CD4-positive, alpha-beta T cell treated with Interleukin-12 subunit alpha and Interleukin-12 subunit beta, for 1 hour (primary cell): ENCODE measurements at regions not wholly inside any gene's neighbourhood (a gene's known extent, or its start where the extent isn't known, plus 50 kb on each side); places are given as distances from the start of the nearest gene placed in this dataset.

Experiments
- DNase-seq: peaks from one replicate; pipeline ENCODE4 v3.0.0-alpha.2; 2020

DNA sequence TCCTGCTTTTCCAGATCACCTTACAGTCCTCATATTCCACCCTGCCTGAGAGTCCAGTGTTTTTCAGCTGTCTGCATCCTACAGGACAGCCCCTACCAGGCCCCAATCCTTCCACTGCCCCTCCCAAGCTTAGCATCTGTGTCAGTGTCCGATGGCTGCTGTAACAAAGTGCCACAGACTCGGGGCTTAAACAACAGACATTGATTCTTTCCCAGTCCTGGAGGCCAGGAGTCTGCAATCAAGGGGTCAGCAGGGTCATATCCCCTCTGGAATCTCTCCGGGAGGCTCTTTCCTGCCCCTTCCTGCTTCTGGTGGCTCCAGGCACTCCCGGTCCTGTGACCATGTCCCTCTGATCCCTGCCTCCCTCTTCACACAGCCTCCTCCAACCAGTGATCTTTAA, 396.6 kb upstream of the MAP3K7 start:
- no peak for DNase-seq

DNA sequence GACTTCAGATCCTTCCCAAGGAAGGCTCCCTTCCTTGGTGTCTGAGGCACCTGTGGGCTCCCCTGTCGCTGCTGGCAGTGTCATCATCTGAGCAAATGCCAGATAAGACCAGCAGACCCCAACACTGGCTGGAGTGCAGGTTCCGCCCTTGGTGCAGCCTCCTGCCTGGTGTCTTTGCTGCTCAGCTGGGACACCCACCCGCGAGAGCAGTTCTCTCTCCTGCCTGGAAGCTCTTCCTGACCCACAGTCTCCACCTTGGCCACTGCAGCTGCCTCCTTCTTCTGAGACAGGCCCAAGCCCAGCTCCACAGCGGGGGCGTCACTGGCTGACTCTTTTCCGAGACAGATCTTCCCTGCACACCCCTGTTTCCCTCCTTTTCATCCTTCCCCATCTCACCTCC, 395.7 kb upstream of the MAP3K7 start:
- no peak for DNase-seq

DNA sequence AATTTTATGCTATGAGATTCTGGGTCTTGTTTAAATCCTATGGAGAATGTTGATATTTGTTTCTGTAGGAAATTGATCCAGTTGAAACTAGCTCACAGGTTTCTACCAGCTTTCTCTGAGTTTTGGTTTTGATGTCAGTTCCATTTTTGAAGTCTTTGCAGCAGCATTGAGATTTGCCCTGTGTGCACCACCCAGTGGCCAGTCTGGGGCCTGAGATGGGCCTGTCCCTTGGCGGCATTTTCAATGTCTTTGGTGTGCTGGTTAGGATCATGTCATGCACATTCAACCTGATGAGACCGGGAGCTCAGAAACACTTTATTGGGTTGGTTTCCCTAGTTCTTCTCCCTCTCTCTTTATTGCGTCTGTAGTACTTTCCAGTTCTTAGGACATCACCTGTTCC, 395.2 kb upstream of the MAP3K7 start:
- no peak for DNase-seq

DNA sequence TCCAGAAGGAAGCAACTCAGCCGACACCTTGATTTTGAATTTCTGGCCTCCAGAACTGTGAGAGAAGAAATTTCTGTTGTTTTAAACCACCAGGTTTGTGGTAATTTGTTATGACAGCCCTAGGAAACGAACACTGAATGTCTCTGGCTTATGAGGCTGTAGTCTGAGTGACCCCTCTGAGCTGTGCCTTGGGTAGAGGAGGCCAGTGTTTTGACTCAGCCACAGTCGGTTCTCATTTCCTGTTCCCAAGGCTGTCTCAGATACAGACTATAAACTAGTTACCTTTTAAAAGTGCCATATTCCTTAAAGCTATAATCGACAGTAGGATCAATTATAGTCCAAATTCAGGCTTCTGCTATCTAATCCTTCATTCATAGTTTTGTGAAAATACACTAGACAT, 391.2 kb upstream of the MAP3K7 start:
- DNase-seq, result no peak

DNA sequence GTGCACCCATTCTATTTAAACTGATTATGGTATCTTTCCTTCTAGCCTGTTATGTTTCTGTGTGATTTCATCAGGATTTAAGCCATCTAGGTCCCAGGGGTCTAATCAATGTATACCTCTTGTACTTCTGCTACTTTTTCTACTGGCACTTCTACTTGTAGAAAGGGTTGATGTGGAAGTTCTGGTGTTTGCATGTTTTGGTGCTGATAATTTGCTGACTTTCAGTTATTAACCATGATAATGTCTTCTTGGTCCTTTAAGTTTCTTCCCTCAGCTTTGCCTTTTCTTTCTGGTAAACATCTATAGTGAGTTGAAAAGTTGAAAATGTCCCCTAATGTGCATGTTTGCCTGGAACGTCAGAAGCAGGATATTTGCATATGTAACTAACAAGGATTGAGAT, 390.6 kb upstream of the MAP3K7 start:
- DNase-seq, result no peak

DNA sequence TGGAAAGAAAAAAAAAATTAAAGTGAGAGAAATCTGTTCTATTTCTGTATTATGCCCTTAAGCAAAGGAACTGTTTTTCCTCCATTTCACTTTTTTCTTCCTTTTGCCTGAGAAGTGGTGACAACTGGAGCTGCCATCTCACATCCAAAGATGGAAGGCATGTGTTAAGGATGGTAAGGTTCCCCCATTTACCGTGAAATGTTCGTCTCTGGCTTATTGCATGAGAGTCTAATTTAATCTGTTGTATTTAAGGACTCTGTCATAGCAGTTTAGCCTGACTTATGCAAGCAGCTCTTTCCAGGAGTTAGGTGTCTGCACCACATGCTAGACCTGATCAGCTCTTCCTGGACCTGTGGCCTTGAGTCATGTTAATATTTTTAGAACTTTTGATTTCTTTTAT, 389.5 kb upstream of the MAP3K7 start:
- DNase-seq, result no peak

DNA sequence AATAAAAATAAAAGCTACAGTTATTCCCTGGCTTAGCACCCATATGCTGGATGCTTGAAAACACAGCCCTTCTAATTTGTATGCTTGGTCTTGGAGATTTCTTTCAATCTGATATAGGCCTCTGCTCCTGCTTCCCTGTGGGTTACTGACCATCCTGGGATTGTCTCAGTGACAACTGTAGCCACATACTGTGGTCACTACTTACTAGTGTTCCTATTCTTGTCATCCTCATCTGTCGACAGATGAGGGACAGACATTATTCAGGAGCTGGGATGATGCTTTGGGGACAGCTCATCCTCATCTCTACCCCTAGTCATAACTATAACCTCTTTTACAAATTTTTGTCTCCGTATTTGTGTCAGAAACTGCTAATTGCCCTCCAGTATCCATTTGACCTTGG, 388.9 kb upstream of the MAP3K7 start:
- DNase-seq, result no peak

DNA sequence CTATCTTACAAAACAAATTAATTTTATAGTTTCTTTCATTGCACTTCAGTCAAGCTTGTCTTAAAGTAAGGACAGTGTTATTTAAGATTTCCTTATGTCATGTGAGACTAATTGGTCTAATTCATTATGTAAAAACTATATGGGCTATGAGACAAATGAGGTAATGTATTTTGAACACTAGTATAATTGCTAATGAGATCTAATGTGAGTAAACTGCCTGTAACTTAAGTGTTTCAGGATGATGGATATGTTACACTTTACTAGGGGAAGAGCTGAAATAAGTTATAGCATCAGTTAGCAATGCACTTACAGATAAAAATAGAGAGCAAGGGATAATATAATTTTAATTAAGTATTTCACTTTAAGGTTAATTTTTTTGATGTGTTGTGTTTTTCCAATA, 386.3 kb upstream of the MAP3K7 start:
- no peak for DNase-seq

DNA sequence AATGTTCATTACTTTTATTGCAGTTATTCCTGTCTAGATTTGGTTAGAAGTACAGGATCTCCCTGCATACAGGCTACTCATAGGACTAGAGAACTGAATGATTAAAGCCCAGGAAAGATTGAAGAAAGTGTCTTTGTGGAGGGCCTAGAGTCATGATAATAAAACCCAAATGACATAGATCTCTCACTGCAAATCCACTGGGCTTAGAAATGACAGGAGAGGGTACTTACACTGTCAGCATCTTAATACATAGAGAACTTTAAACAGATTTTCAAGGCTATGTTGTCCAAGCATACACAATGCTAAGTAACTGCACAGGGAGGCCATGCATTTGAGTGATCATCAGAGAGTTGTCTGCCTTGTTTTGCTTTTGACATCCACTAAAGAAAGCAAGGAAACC, 383.8 kb upstream of the MAP3K7 start:
- no peak for DNase-seq

DNA sequence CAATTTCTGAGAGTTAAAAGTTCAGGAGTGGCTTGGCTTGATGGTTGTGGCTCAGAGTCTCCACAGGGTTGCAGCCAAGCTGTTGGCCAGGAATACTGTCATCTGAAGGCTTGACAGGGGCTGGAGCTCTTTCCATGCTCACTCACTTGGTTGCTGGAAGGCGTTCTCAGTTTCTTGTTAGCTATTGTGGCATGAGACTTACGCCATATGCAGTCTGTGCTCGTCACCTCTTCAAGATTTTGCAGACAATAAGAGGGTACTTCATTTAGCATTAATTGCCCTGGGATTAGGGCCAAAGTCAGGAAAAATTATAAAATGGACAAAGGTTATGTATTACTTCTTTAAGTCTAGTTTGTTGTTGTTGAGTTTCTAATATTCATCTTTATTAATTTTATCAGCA, 380.6 kb upstream of the MAP3K7 start:
- no peak for DNase-seq

DNA sequence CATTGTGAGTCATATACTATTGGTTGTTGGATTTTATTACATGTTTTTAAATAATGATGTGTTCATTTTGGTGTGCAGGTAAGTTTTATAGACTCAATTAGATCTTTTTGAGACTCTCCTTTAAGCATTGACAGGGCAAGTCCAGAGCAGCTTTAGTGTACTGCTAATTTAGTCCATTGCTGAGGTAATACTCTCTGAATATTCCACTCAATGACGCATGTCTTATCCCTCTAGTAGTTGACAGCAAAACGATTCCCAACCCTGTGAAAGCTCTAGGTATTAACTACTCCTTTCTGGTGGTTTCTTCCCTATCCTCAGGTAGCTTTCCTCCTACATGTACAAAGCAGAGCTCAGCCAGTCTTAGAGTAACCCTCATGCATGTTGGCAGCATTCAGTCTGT, 373.5 kb upstream of the MAP3K7 start:
- no peak for DNase-seq

DNA sequence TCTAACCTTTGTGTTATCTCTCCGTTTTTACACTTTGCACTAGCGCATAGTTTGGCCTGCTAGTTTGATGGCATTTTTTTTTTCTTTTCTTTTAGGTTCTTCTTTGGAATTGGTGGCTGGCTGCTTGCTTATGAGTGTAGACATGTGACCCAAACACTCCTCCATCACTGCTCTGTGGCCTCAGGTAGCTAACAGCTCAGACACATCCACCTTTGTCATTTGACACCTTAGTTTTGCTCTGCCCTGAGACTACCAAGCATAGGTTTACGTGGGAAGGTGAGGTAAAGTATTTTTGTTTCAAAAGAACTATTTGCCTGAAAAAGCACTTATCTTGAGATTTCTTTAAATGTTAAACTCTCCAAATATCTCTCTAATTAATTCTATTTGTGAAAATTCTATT, 368.4 kb upstream of the MAP3K7 start:
- DNase-seq, result no peak

DNA sequence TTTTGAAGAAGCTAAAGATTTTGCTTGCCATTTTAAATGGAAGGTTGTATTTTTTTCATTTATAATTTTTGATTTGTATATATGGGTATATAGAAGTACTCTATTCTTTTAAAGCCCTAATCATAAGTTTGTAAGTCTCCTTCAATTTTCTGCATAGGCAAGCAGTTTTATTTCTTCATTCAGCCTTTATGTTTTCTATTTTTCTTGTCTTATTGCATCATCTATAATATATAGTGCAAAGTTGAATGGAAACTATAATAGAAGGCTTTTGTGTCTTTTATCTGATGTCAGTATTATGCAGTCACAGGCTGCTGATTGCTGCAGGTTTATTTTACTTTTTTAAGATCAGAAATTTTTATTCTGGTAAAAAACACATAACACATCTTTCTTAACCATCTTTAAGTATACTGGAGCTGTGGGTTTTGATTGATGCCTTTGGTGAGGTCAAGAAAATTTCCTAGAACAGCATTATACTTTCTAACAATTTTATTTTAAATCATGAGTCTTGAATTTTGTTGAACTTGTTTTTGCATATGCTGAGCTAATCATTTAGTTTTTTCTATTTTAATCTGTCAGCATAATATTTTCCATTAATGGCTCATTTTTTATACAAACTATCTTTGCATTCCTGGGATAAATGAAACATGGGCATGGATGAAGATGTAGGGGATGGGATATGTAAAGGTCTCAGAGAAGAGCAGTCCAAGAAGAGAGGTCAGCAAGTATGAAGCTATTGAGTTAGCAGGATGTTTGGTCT, 366.7 kb upstream of the MAP3K7 start:
- no peak for DNase-seq

DNA sequence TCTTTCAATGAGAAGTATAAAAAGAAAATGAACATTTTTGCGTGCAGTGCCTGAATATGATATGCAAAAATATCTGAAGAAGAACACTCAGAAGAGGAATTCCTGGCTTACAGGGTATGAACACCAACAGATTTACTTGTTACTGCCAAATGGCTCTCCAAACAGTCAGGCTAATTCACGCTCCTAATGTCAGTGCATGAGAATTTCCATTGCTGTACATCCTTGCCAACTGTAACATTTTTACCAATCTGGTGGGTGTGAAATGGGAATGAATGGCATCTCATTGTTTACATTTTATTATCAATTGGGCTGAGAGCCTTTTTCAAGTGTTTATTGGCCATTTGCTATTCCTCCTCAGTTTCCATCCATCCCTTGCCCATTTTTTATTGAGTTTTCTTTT, 365.3 kb upstream of the MAP3K7 start:
- no peak for DNase-seq

DNA sequence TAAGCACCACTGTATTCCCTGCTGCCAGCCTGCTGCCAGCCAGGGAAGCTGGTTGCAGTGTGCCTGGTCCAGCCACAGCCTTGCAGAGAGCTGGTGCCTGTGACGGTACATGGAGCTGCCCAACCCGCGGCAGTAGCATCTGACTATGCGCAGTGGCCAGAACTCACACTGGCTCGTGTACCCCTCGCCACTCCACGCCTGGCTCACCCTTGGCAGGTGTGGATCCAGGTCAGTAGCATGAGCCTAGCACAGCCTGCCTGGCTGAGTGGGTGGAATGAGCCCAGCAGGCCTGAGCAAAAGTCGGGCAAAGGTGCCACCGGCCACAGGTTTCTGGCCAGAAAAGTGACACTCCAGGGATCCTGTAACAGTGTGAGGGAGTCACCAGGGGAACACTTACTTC, 361.7 kb upstream of the MAP3K7 start:
- no peak for DNase-seq

DNA sequence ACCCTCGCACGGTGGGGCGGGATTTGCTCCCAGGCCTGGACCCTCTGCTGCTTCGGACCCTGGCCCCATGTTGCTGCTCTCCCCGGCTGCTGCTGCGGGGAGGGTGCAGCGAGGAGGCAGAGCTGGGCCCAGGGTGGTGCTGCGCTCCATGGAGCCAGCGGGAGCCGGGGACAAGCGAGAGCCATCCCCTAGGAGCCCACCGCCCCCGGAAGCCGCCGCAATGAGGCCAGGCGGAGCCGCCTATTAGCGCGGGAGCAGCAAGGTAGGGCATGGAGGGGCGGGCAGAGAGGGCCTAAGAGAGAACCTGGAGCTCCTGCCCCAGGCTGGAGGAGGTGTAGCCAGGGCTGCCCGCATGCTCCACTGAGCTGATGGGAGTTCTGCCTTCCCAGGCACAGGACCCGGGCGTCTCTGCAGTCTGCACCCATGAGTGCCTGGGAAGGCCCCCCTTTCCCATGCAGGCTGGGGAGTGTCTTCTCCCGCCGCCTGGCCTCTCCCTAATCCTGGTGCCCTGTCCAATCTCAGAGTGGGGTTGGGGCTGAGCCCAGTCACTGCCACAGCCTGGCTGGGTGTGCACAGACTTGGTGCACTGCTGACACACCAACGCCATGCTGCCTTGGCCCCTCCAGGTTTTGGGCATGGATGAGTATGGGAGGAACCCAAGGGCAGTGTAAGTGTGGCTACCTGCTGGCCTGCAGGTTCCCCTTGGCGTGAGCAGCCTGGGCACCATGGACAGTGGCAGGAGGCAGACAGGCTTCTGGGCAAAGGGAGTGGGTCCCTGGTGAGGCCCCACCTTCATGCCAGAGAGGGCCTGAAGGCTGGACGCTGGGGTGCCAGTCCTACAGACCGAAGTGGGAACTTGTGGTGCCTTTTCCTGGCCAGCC, 360.6 kb upstream of the MAP3K7 start:
- no peak for DNase-seq

DNA sequence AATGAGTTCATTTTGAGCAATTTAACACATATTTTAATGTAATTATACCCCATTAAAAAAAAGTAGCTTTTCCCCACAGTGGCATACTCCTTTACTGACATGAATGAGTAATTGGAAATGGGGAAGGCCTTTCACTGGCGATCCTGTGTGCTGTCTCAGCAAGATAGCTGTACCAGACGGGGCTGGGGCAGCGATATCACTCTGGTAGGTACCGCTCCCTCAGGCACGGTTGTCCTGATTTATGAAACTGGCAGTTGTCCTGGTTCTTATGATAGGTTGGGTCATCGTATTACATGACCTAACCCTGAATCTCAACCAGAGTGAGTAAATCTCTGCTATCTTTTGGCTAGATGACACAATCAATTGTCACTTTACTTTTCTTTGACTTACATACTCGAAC, 355.0 kb upstream of the MAP3K7 start:
- no peak for DNase-seq

DNA sequence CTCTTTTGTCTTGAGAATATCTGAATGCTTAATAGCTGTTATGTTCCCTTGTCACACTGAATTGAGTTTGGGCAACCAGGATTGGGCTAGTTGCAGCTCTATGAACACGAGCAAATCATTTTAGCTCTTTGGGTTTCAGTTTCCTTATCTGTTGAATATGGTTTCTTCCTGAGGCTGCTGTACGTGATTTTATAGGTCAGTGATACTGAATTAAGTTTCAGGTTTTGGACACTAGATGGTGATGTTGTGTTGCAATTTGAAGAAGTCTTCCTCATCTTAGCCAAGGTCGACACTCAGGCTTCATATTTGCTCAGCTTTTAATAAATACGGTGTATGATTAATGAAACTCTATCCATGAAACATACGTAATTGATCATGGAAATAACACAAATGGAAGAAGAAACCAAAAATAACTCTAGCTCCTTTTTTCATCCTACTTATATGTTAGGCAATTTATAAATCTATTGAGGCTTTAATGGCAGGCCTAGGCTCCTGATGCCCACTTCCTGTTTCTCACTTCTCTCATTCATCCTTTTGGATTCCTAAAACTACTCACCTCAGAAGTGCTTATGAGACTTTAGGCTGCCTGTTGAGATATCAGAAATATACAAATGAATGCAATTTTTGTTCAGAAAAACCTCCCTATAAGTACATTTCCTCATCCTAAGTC, 354.1 kb upstream of the MAP3K7 start:
- DNase-seq, result peak; percentile 60

DNA sequence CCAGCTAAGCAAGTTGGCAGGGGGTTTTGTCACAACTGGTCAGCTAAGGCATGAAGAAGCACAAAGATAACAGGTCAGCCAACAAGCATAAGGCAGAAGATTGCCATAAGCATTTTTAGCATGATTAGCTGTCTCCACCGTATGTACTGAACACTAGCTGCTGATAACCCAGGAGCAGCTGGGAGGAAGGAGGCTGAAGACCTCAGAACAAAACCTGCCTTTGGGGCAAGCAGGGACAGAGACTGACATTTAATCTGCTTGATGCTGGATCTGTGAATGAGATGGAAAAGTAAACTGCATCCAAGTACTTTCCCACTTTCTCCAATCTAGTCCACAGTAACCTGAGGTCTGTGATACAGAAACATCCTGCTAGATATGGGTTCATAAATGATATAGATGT, 353.0 kb upstream of the MAP3K7 start:
- no peak for DNase-seq

DNA sequence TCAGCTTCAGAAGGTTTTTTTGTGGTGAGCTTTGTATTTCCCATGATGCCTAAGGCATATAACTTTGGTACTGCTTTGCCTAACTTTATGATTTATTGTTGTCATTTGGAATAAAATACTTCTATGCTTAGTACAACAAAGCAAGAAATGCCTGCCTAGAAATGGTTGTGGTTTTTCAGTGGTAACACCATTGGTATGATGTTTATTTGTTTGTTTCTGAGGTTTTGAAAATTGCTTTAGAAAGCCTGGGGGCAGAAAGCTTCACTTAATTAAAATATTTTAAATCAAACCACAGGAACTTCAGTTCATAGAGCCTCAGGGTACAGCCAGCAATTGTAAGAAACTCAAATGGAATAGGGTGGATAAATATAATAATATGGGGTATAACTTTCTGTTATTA, 351.2 kb upstream of the MAP3K7 start:
- no peak for DNase-seq

DNA sequence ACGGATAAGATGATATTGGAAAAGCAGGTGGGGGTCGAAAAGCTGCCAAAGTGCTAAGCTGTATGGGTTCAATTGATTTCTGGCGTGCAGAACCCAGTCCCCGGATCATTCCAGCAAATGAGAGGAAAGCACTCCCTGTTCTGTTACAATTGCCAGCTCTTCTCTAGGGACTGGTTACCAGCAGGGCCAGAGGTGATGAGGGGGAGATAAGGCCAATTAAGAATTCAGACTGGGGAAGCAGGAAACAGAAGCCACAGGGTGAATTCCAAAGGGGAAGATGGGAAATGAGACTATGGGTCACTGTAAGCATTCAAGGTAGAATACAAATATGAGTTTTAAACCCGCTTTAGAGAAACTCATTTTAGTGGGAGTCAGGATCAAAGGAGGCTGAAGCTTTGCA, 349.4 kb upstream of the MAP3K7 start:
- no peak for DNase-seq

DNA sequence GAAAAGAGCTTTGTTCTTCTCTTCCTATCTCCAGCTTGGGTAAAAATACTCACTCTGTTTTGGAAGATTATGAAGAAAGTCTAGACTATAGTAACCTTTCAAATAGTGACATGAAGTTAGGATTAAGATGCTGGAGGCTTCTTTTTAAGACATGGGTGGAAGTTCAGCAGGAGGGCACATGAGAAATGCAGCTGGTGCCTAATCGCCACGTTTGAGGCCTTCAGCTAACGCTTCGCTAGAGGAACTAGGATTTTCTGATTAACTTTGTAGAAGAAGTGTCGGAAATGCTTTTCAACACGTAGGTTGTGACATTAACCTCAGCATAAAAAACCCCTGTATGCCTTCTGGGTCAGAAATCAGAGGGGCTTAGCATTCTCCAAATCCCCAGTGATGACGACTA, 348.1 kb upstream of the MAP3K7 start:
- DNase-seq, result no peak

DNA sequence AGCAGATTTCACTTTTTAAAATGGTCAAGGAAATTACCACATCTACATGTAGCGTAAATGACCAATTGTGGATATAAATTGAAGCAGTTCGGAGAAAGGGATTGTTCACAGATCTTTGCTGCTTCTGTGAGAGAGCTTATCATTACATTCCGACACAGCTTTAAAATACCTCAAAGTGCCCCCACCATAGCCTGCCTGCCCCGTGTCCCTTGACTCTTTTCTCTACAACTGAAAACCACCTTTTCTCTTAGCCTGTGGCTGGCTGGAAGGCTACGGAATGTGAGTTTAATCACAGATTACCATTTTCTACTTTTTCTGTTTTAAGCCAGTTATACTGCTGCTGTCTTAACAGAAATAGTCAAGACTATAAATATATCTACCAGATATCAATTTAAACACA, 347.2 kb upstream of the MAP3K7 start:
- DNase-seq, result no peak

DNA sequence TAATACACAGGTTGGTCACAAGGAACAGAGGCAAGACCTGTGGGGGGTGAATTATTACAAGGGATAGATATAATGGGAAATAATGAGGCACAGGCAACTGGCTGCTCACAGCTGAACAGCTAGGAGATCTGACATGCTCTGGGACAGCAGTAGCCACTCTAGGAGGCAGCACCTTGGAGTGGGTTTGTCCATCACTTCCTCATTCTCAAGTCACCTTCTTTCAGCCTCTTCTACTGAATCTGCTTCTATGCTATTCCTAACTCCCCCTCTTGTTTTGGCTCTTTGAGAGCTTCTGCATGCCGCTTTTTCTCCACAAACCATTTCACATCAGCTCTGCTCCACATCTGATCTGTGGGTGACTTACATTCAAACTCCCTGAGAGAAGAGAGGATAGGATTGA, 345.5 kb upstream of the MAP3K7 start:
- no peak for DNase-seq
